ENCODE measurements at regions not wholly inside any gene's neighbourhood (a gene's known extent, or its start where the extent isn't known, plus 50 kb on each side); places are given as distances from the start of the nearest gene placed in this dataset.

DNA sequence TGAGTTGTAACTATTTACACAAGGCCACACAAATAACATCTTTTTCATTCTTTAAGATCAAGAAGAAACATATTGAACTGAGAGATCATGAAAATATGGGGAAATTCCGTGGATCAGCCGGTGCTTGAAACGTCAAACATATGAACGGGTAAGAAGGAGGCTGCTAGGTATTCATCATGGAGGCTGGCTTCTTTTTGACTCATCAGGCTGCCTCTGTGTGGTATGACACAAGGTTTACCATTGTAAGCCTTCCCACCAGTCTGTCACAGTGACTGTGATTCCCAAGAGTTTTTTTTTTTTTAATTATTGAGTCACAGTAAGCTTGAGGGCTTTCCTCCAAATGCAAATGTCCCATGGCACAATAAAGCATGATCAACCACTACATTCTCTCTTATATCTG, 506.9 kb downstream of the BCL11A start:
- ATAC-seq (ENCODE audit: insufficient number of reproducible peaks, low FRiP score, low read depth), result no peak

DNA sequence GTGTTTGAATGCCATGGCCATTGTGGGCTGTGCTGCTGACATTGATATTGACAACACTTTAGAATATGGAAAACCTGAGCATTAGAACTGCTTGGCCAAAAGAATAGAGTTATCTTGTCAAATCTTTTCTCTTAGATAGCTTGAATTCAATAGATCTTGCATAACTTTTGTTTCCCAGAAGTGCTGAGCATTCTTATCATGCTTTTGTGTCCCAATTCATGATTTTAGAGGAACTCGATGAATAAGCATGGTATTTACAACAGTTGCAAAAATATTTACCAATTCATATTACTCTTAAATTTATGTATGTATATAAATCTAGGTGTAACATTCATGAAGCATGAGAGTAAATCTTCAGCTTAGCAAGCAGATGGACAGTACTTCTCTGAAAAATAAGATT, 508.0 kb downstream of the BCL11A start:
- Histone ChIP-seq H3K27ac (no peak overlapping the region), H3K27me3 (replicated peaks; ENCODE audit: insufficient read depth) (no peaks in the 10 kb centered on the region), H3K4me3 (no peak overlapping the region), H3K4me1 (ENCODE audit: control insufficient read depth in 1 of 2, low read depth in 2 of 2) (no peaks in the 10 kb centered on the region), H3K36me3 (no peaks in the 10 kb centered on the region), H3K9me3 (no peaks in the 10 kb centered on the region)
- TF ChIP-seq, protein P1, sequence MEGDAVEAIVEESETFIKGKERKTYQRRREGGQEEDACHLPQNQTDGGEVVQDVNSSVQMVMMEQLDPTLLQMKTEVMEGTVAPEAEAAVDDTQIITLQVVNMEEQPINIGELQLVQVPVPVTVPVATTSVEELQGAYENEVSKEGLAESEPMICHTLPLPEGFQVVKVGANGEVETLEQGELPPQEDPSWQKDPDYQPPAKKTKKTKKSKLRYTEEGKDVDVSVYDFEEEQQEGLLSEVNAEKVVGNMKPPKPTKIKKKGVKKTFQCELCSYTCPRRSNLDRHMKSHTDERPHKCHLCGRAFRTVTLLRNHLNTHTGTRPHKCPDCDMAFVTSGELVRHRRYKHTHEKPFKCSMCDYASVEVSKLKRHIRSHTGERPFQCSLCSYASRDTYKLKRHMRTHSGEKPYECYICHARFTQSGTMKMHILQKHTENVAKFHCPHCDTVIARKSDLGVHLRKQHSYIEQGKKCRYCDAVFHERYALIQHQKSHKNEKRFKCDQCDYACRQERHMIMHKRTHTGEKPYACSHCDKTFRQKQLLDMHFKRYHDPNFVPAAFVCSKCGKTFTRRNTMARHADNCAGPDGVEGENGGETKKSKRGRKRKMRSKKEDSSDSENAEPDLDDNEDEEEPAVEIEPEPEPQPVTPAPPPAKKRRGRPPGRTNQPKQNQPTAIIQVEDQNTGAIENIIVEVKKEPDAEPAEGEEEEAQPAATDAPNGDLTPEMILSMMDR (IDR thresholded peaks at IDR 0.05), result no peak
- DNase-seq (ENCODE audit: low spot score), result no peak
- no peak for ATAC-seq (ENCODE audit: insufficient number of reproducible peaks, low FRiP score, low read depth)

More for the DNA sequence above, 506.9 kb downstream of the BCL11A start:
- Histone ChIP-seq H3K4me3 (no peak overlapping the region), H3K27ac (no peak overlapping the region), H3K4me1 (ENCODE audit: control insufficient read depth in 1 of 2, low read depth in 2 of 2) (no peaks in the 10 kb centered on the region), H3K36me3 (no peaks in the 10 kb centered on the region), H3K9me3 (no peaks in the 10 kb centered on the region), H3K27me3 (replicated peaks; ENCODE audit: insufficient read depth) (no peaks in the 10 kb centered on the region)
- TF ChIP-seq, protein P1 (IDR thresholded peaks at IDR 0.05), result no peak
- DNase-seq (ENCODE audit: low spot score), result no peak

DNA sequence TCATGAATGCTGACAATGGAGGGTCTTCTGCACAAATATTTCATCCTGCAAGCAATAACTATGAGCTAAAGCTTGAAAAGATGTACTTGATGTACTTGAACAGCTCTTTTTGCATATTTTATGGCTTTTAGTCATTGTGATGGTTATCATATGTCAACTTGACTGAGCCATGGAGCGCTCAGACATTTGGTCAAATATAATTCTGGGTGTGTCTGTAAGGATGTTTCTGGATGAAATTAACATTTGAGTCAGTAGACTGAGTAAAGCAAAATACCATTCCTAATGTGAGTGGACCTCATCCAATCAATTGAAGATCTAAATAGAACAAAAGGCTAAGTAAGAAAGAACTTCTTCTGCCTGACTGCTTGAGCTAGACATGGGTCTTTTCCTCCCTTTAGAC, 509.0 kb downstream of the BCL11A start:
- Histone ChIP-seq H3K27ac (no peak overlapping the region), H3K36me3 (no peaks in the 10 kb centered on the region), H3K4me1 (ENCODE audit: control insufficient read depth in 1 of 2, low read depth in 2 of 2) (no peaks in the 10 kb centered on the region), H3K4me3 (no peak overlapping the region), H3K27me3 (replicated peaks; ENCODE audit: insufficient read depth) (no peaks in the 10 kb centered on the region), H3K9me3 (no peaks in the 10 kb centered on the region)
- DNase-seq (ENCODE audit: low spot score) (no peak), ATAC-seq (ENCODE audit: insufficient number of reproducible peaks, low FRiP score, low read depth) (no peak)
- TF ChIP-seq, protein P1 (IDR thresholded peaks at IDR 0.05), result no peak

DNA sequence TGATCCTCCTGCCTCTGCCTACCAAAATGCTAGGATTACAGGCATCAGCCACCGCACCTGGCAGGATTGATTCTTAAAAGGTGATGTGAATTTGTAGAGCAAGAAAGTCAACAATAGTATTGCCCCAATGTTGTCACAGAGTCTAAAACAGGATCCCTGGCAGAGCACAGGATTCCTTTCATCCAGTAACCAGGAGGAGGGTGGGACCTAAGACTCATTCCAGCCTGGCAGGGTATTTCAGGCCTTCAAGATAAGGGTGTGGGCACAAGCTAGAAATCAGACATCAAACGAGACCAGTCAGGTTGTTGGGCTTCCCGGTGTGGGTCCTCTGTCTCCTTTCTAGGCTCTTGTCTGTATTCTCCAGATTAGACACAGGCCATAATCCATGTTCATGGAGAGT, 511.4 kb downstream of the BCL11A start:
- H3K4me3 ChIP-seq, result no peak overlapping the region
- no peak for ATAC-seq (ENCODE audit: insufficient number of reproducible peaks, low FRiP score, low read depth)
- H3K27ac ChIP-seq, result no peak overlapping the region
- H3K4me1 ChIP-seq (ENCODE audit: control insufficient read depth in 1 of 2, low read depth in 2 of 2), result no peaks in the 10 kb centered on the region
- no peak for DNase-seq (ENCODE audit: low spot score)
- no peaks in the 10 kb centered on the region for H3K9me3 ChIP-seq
- TF ChIP-seq, protein P1 (IDR thresholded peaks at IDR 0.05), result no peak
- no peaks in the 10 kb centered on the region for H3K36me3 ChIP-seq
- no peaks in the 10 kb centered on the region for H3K27me3 ChIP-seq (replicated peaks; ENCODE audit: insufficient read depth)

DNA sequence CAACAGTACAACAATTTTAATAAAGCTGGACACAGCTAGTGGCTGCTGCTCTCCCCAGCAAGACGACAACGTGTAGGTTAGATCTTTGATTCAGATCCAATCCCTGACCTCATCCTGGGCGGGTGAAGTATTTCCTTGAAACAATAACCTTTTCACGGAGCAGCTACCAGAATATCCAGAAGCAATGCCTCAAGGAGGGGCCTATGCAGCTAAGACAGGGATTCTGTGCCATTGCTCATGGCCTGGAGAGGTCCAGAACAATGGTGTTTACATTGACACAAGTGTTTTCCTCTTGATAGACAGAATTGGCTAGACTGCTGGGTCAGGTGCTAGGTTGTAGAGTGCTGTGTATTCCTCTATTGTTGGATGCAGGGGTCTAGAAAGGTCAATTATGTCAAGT, 520.1 kb downstream of the BCL11A start:
- H3K27ac ChIP-seq, result no peak overlapping the region
- ATAC-seq (ENCODE audit: insufficient number of reproducible peaks, low FRiP score, low read depth) (no peak), DNase-seq (ENCODE audit: low spot score) (no peak)
- TF ChIP-seq, protein P1 (IDR thresholded peaks at IDR 0.05), result no peak
- H3K9me3 ChIP-seq, result peaks cover 7% of the 10 kb centered on the region
- H3K4me3 ChIP-seq, result no peak overlapping the region
- no peaks in the 10 kb centered on the region for H3K4me1 ChIP-seq (ENCODE audit: control insufficient read depth in 1 of 2, low read depth in 2 of 2)
- H3K27me3 ChIP-seq (replicated peaks; ENCODE audit: insufficient read depth), result no peaks in the 10 kb centered on the region
- no peaks in the 10 kb centered on the region for H3K36me3 ChIP-seq
